IPS DF 6.9 (cell line): ENCODE measurements at regions not wholly inside any gene's neighbourhood (a gene's known extent, or its start where the extent isn't known, plus 50 kb on each side); places are given as distances from the start of the nearest gene placed in this dataset.

ENCODE experiments used
- DNase-seq: peaks from one replicate; pipeline ENCODE4 v3.0.0-alpha.2; 2013; ENCODE audit warnings: low read depth, low spot score
- H3K27ac ChIP-seq: one replicate; pipeline ENCODE4 v1.5.1; 2013; ENCODE audit warnings: low read length, control low read depth
- H3K27me3 ChIP-seq: 2 replicates; pipeline ENCODE4 v1.6.1; 2013; ENCODE audit warnings: mild to moderate bottlenecking, low read length; ENCODE audit not compliant: control insufficient read depth, insufficient read depth
- H3K36me3 ChIP-seq: 2 replicates; pipeline ENCODE4 v1.6.1; 2013; ENCODE audit warnings: low read length; ENCODE audit not compliant: control insufficient read depth, insufficient read depth
- H3K4me1 ChIP-seq: 2 replicates; pipeline ENCODE4 v1.6.1; 2013; ENCODE audit warnings: low read length; ENCODE audit not compliant: control insufficient read depth, insufficient read depth
- H3K4me3 ChIP-seq: 2 replicates; pipeline ENCODE4 v1.5.1; 2013; ENCODE audit warnings: mild to moderate bottlenecking, low read length
- H3K9me3 ChIP-seq: 2 replicates; pipeline ENCODE4 v1.6.1; 2013; ENCODE audit warnings: low read length, inconsistent platforms; ENCODE audit not compliant: control insufficient read depth, insufficient read depth
- WGBS: extraction: QIAGEN DNeasy Blood & Tissue Kit; methylation state at CpG from one replicate; pipeline ENCODE4 v1.1.7; 2013; ENCODE audit warnings: mixed read lengths, missing lambda C conversion rate; ENCODE audit not compliant: insufficient read length, insufficient coverage; 5-methylcytosine and 5-hydroxymethylcytosine counted together

GRCh38 chr15:35723852-35724251 lies 177.9 kb upstream of the DPH6 start:
- Histone ChIP-seq H3K27ac (no peak overlapping the region), H3K4me3 (no peak overlapping the region), H3K27me3 (no peaks in the 10 kb centered on the region), H3K36me3 (no peaks in the 10 kb centered on the region), H3K9me3 (no peaks in the 10 kb centered on the region), H3K4me1 (no peaks in the 10 kb centered on the region)
- DNase-seq, result no peak
- WGBS, result no CpG with 5 or more reads among the region's 4 CpGs

- no peak for DNase-seq
- Histone ChIP-seq H3K27me3 (no peaks in the 10 kb centered on the region), H3K9me3 (no peaks in the 10 kb centered on the region), H3K36me3 (no peaks in the 10 kb centered on the region), H3K4me1 (no peaks in the 10 kb centered on the region), H3K27ac (no peak overlapping the region), H3K4me3 (no peak overlapping the region)
Measured at GRCh38 chr15:35724626-35725025, 178.7 kb upstream of the DPH6 start.

GRCh38 chr15:35725353-35725752 lies 179.4 kb upstream of the DPH6 start:
- Histone ChIP-seq H3K4me1 (no peaks in the 10 kb centered on the region), H3K4me3 (no peak overlapping the region), H3K27ac (no peak overlapping the region), H3K36me3 (no peaks in the 10 kb centered on the region), H3K27me3 (no peaks in the 10 kb centered on the region), H3K9me3 (no peaks in the 10 kb centered on the region)
- DNase-seq, result no peak
- no CpG with 5 or more reads among the region's 3 CpGs for WGBS

GRCh38 chr15:35727627-35728026 lies 181.7 kb upstream of the DPH6 start:
- H3K9me3 ChIP-seq, result no peaks in the 10 kb centered on the region
- H3K27ac ChIP-seq, result no peak overlapping the region
- H3K27me3 ChIP-seq, result no peaks in the 10 kb centered on the region
- no peak overlapping the region for H3K4me3 ChIP-seq
- WGBS, result no CpG with 5 or more reads among the region's 9 CpGs
- no peak for DNase-seq
- no peaks in the 10 kb centered on the region for H3K36me3 ChIP-seq
- no peaks in the 10 kb centered on the region for H3K4me1 ChIP-seq

GRCh38 chr15:35728219-35728940 lies 182.4 kb upstream of the DPH6 start:
- Histone ChIP-seq H3K4me1 (no peaks in the 10 kb centered on the region), H3K36me3 (no peaks in the 10 kb centered on the region), H3K27me3 (no peaks in the 10 kb centered on the region), H3K27ac (no peak overlapping the region), H3K4me3 (no peak overlapping the region), H3K9me3 (no peaks in the 10 kb centered on the region)
- DNase-seq, result no peak
- no CpG with 5 or more reads among the region's 2 CpGs for WGBS

- Histone ChIP-seq H3K36me3 (no peaks in the 10 kb centered on the region), H3K9me3 (no peaks in the 10 kb centered on the region), H3K27ac (no peak overlapping the region), H3K4me1 (no peaks in the 10 kb centered on the region), H3K4me3 (no peak overlapping the region), H3K27me3 (no peaks in the 10 kb centered on the region)
- no CpG with 5 or more reads among the region's 2 CpGs for WGBS
- DNase-seq, result no peak
Measured at GRCh38 chr15:35736150-35736549, 190.2 kb upstream of the DPH6 start.

- H3K27me3 ChIP-seq, result no peaks in the 10 kb centered on the region
- H3K36me3 ChIP-seq, result no peaks in the 10 kb centered on the region
- H3K9me3 ChIP-seq, result no peaks in the 10 kb centered on the region
- no peak overlapping the region for H3K27ac ChIP-seq
- no peak for DNase-seq
- no CpG with 5 or more reads among the region's 2 CpGs for WGBS
- no peak overlapping the region for H3K4me3 ChIP-seq
- no peaks in the 10 kb centered on the region for H3K4me1 ChIP-seq
Measured at GRCh38 chr15:35737441-35737840, 191.5 kb upstream of the DPH6 start.

- H3K4me3 ChIP-seq, result no peak overlapping the region
- no peaks in the 10 kb centered on the region for H3K36me3 ChIP-seq
- DNase-seq, result no peak
- no CpG with 5 or more reads among the region's 3 CpGs for WGBS
- H3K4me1 ChIP-seq, result no peaks in the 10 kb centered on the region
- no peaks in the 10 kb centered on the region for H3K27me3 ChIP-seq
- no peak overlapping the region for H3K27ac ChIP-seq
- H3K9me3 ChIP-seq, result no peaks in the 10 kb centered on the region
Measured at GRCh38 chr15:35738370-35738769, 192.4 kb upstream of the DPH6 start.

- DNase-seq, result no peak
- H3K27ac ChIP-seq, result no peak overlapping the region
- H3K36me3 ChIP-seq, result no peaks in the 10 kb centered on the region
- no peaks in the 10 kb centered on the region for H3K4me1 ChIP-seq
- H3K4me3 ChIP-seq, result no peak overlapping the region
- H3K9me3 ChIP-seq, result no peaks in the 10 kb centered on the region
- H3K27me3 ChIP-seq, result no peaks in the 10 kb centered on the region
Measured at GRCh38 chr15:35740761-35741160, 194.8 kb upstream of the DPH6 start.

GRCh38 chr15:35741395-35741794 lies 195.4 kb upstream of the DPH6 start:
- no peak for DNase-seq
- Histone ChIP-seq H3K27me3 (no peaks in the 10 kb centered on the region), H3K9me3 (0 out of 2 replicates have a peak, but pooled peaks cover 1% of the 10 kb centered on the region), H3K4me3 (no peak overlapping the region), H3K4me1 (peaks cover 1% of the 10 kb centered on the region; the same call in 1 of the 2 replicates), H3K36me3 (no peaks in the 10 kb centered on the region), H3K27ac (no peak overlapping the region)
- WGBS, result no CpG with 5 or more reads among the region's 1 CpG

GRCh38 chr15:35741881-35742280 lies 195.9 kb upstream of the DPH6 start:
- H3K27ac ChIP-seq, result no peak overlapping the region
- H3K36me3 ChIP-seq, result no peaks in the 10 kb centered on the region
- 0 out of 2 replicates have a peak, but pooled peaks cover 1% of the 10 kb centered on the region for H3K9me3 ChIP-seq
- H3K27me3 ChIP-seq, result no peaks in the 10 kb centered on the region
- peaks cover 1% of the 10 kb centered on the region; the same call in 1 of the 2 replicates for H3K4me1 ChIP-seq
- DNase-seq, result no peak
- H3K4me3 ChIP-seq, result no peak overlapping the region
